ENCODE measurements at regions not wholly inside any gene's neighbourhood (a gene's known extent, or its start where the extent isn't known, plus 50 kb on each side); places are given as distances from the start of the nearest gene placed in this dataset.
"Not testable (repeated sequence)": the region's sequence is repeated elsewhere in the genome, so short reads cannot be mapped to it uniquely, and the experiment has no call there.

GRCh38 chr5:10016559-10016958, 233.1 kb downstream of the ATPSCKMT start:
- DNase-seq = not testable (repeated sequence)

- DNase-seq = not testable (repeated sequence)
Measured at GRCh38 chr5:10015681-10016080, 234.0 kb downstream of the ATPSCKMT start.

- DNase-seq = no peak
Measured at GRCh38 chr5:10009802-10010201, 239.9 kb downstream of the ATPSCKMT start.

GRCh38 chr5:9987101-9987500, 262.6 kb downstream of the ATPSCKMT start:
- no peak for DNase-seq

- DNase-seq = no peak
Measured at GRCh38 chr5:9977070-9977469, 272.6 kb downstream of the ATPSCKMT start.

GRCh38 chr5:9976621-9977020, 273.1 kb downstream of the ATPSCKMT start:
- DNase-seq = no peak

- no peak for DNase-seq
Measured at GRCh38 chr5:9972059-9972458, 277.6 kb downstream of the ATPSCKMT start.

- DNase-seq = no peak
Measured at GRCh38 chr5:9971301-9971700, 278.4 kb downstream of the ATPSCKMT start.

GRCh38 chr5:9958914-9959313, 290.8 kb downstream of the ATPSCKMT start:
- DNase-seq = no peak

GRCh38 chr5:9957214-9957613, 292.5 kb downstream of the ATPSCKMT start:
- DNase-seq = no peak

GRCh38 chr5:9956725-9957124, 293.0 kb downstream of the ATPSCKMT start:
- DNase-seq = no peak

GRCh38 chr5:9955586-9955985, 294.1 kb downstream of the ATPSCKMT start:
- no peak for DNase-seq

GRCh38 chr5:9954869-9955268, 294.8 kb downstream of the ATPSCKMT start:
- DNase-seq = no peak

- no peak for DNase-seq
Measured at GRCh38 chr5:9953691-9954090, 296.0 kb downstream of the ATPSCKMT start.

GRCh38 chr5:9951865-9952516, 297.7 kb downstream of the ATPSCKMT start:
- no peak for DNase-seq

- DNase-seq = no peak
Measured at GRCh38 chr5:9947944-9948343, 301.7 kb downstream of the ATPSCKMT start.

GRCh38 chr5:9947225-9947714, 302.4 kb downstream of the ATPSCKMT start:
- DNase-seq = no peak

GRCh38 chr5:9932770-9933169, 302.6 kb upstream of the TAS2R1 start:
- DNase-seq = no peak

- DNase-seq = no peak
Measured at GRCh38 chr5:9930156-9930555, 300.0 kb upstream of the TAS2R1 start.

GRCh38 chr5:9928326-9928725, 298.2 kb upstream of the TAS2R1 start:
- DNase-seq = peak; percentile 35

- no peak for DNase-seq
Measured at GRCh38 chr5:9927521-9927997, 297.4 kb upstream of the TAS2R1 start.

- DNase-seq = no peak
Measured at GRCh38 chr5:9927106-9927505, 297.0 kb upstream of the TAS2R1 start.

- no peak for DNase-seq
Measured at GRCh38 chr5:9924614-9925013, 294.5 kb upstream of the TAS2R1 start.

- no peak for DNase-seq
Measured at GRCh38 chr5:9922719-9923118, 292.6 kb upstream of the TAS2R1 start.

GRCh38 chr5:9920697-9921096, 290.5 kb upstream of the TAS2R1 start:
- no peak for DNase-seq

Measured in femur (tissue), 1 donor.